ENCODE measurements at regions not wholly inside any gene's neighbourhood (a gene's known extent, or its start where the extent isn't known, plus 50 kb on each side); places are given as distances from the start of the nearest gene placed in this dataset.
A peak's percentile ranks its signal among the peaks of the same experiment; 100 is the strongest.

GRCh38 chrX:125627676-125628075, 308.0 kb downstream of the TEX13C start:
- Histone ChIP-seq H3K4me3 (no peak overlapping the region), H3K4me1 (replicated peaks in 1 of 2; ENCODE audit: control insufficient read depth in 2 of 2, insufficient read depth in 2 of 2, low read length in 2 of 2) (peaks cover 0 to 5% of the 10 kb centered on the region in 2 experiments; a peak in 1 of 5 replicates), H3K27ac (ENCODE audit: extremely low read depth, low read depth, low read length) (no peak overlapping the region), H4K20me1 (replicated peaks; ENCODE audit: control insufficient read depth, insufficient read depth, low read length) (no peaks in the 10 kb centered on the region), H3K36me3 (ENCODE audit: control insufficient read depth, insufficient read depth, low read length) (no peaks in the 10 kb centered on the region), H3K9me1 (ENCODE audit: control insufficient read depth, insufficient read depth, low read length) (no peaks in the 10 kb centered on the region), H2AFZ (ENCODE audit: low read depth, low read length) (no peak overlapping the region), H3K4me2 (ENCODE audit: insufficient read depth, low read length) (no peak overlapping the region), H3K79me2 (ENCODE audit: control insufficient read depth, insufficient read depth, low read length) (no peaks in the 10 kb centered on the region), H3K27me3 (ENCODE audit: control insufficient read depth in 2 of 2, insufficient read depth in 2 of 2, low read length in 2 of 2) (no peaks in the 10 kb centered on the region), H3K9ac (ENCODE audit: insufficient read depth in 1 of 2, low read depth in 2 of 2, low read length in 2 of 2) (no peak overlapping the region), H3K9me3 (replicated peaks; ENCODE audit: control insufficient read depth, insufficient read depth, low read depth, low read length) (no peaks in the 10 kb centered on the region)
- ATAC-seq: no peak
- in situ Hi-C loops (cut with MboI): no loop called here
- ChIA-PET CTCF (ENCODE audit: low intra/inter-chr PET ratio) (no interaction called here), POLR2A (no interaction called here)
- FAIRE-seq: no peak
- intact Hi-C loops (cut with micrococcal nuclease): no loop called here
- WGBS (ENCODE audit: insufficient coverage, low coverage, missing lambda C conversion rate): 32% methylated on average over 5 of the region's 6 CpGs
- TF ChIP-seq CREB1 (IDR thresholded peaks at IDR 0.05) (no peak), CREB1 (CRISPR knock-in tag; IDR thresholded peaks at IDR 0.05) (peak; percentile 24; the same call in 1 of the 2 replicates), GTF2E2 (tag; IDR thresholded peaks at IDR 0.05) (no peak), KDM4B (IDR thresholded peaks at IDR 0.05; ENCODE audit: borderline replicate concordance in 2 of 2, low read depth in 1 of 2) (no peak), ZNF224 (CRISPR knock-in tag; IDR thresholded peaks at IDR 0.05) (no peak)
- TF ChIP-seq, protein P1, sequence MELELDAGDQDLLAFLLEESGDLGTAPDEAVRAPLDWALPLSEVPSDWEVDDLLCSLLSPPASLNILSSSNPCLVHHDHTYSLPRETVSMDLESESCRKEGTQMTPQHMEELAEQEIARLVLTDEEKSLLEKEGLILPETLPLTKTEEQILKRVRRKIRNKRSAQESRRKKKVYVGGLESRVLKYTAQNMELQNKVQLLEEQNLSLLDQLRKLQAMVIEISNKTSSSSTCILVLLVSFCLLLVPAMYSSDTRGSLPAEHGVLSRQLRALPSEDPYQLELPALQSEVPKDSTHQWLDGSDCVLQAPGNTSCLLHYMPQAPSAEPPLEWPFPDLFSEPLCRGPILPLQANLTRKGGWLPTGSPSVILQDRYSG (tag; conservative IDR thresholded peaks at IDR 0.05; ENCODE audit: low read depth): no peak
- TF ChIP-seq, protein P2, sequence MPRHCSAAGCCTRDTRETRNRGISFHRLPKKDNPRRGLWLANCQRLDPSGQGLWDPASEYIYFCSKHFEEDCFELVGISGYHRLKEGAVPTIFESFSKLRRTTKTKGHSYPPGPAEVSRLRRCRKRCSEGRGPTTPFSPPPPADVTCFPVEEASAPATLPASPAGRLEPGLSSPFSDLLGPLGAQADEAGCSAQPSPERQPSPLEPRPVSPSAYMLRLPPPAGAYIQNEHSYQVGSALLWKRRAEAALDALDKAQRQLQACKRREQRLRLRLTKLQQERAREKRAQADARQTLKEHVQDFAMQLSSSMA (CRISPR knock-in tag; IDR thresholded peaks at IDR 0.05): no peak
- no peak for DNase-seq (ENCODE audit: extremely low read depth in 1 of 4, low spot score in 3 of 4)
- no TSS peak for BruUV-seq (replicated peaks)
